ENCODE measurements at regions not wholly inside any gene's neighbourhood (a gene's known extent, or its start where the extent isn't known, plus 50 kb on each side); places are given as distances from the start of the nearest gene placed in this dataset.

- TF ChIP-seq POLR2AphosphoS5 (IDR thresholded peaks at IDR 0.05; ENCODE audit: low read depth, low read length) (no peak), REST (IDR thresholded peaks at IDR 0.05; ENCODE audit: insufficient read depth in 1 of 2, low read depth in 2 of 2, low read length in 2 of 2) (no peak), TAF1 (IDR thresholded peaks at IDR 0.05; ENCODE audit: borderline replicate concordance, insufficient read depth, low read length) (no peak)
Measured at GRCh38 chr2:121129692-121130091, 155.3 kb downstream of the TFCP2L1 start.
